Osteoblast (primary cell): ENCODE measurements at regions not wholly inside any gene's neighbourhood (a gene's known extent, or its start where the extent isn't known, plus 50 kb on each side); places are given as distances from the start of the nearest gene placed in this dataset.

Source experiments
- DNase-seq: peaks from one replicate; pipeline ENCODE4 v3.0.0; 2011; ENCODE audit warnings: low spot score, mixed read lengths; ENCODE audit not compliant: insufficient read length; ENCODE audit errors: missing footprints
- H2AFZ ChIP-seq: 2 replicates; pipeline ENCODE4 v1.6.0; 2011; ENCODE audit warnings: mild to moderate bottlenecking, low read length
- H3K27ac ChIP-seq: 2 replicates; pipeline ENCODE4 v1.5.1; 2011; ENCODE audit warnings: mild to moderate bottlenecking, low read depth, low read length, moderate library complexity
- H3K27me3 ChIP-seq: 2 replicates; pipeline ENCODE4 v1.6.0; 2012; ENCODE audit warnings: mild to moderate bottlenecking, control low read depth, inconsistent platforms, low read length, moderate library complexity; ENCODE audit not compliant: insufficient read depth
- H3K36me3 ChIP-seq: 2 replicates; pipeline ENCODE4 v1.5.1; 2011; ENCODE audit warnings: mild to moderate bottlenecking, low read length, control low read depth, moderate library complexity; ENCODE audit not compliant: insufficient read depth
- H3K4me1 ChIP-seq: 2 replicates; pipeline ENCODE4 v1.5.1; 2011; ENCODE audit warnings: mild to moderate bottlenecking, low read length, control low read depth, moderate library complexity; ENCODE audit not compliant: insufficient read depth
- H3K4me2 ChIP-seq: 2 replicates; pipeline ENCODE4 v1.6.0; 2011; ENCODE audit warnings: mild to moderate bottlenecking, low read length; ENCODE audit not compliant: insufficient read depth
- H3K4me3 ChIP-seq: fragments of 200-600 bp; sonication (generic); 3 replicates; pipeline ENCODE4 v1.5.1; 2012; ENCODE audit warnings: mild to moderate bottlenecking, low read length, inconsistent platforms; ENCODE audit not compliant: insufficient read depth
- H3K79me2 ChIP-seq: 2 replicates; pipeline ENCODE4 v1.6.0; 2012; ENCODE audit warnings: mild to moderate bottlenecking, low read length, control low read depth, inconsistent platforms; ENCODE audit not compliant: insufficient read depth
- H3K9me3 ChIP-seq: 2 replicates; pipeline ENCODE4 v1.5.1; 2011; ENCODE audit warnings: low read depth, low read length, control low read depth
- H4K20me1 ChIP-seq: 2 replicates; pipeline ENCODE4 v1.6.0; 2012; ENCODE audit warnings: mild to moderate bottlenecking, low read length, control low read depth; ENCODE audit not compliant: insufficient read depth
- CTCF ChIP-seq: IDR thresholded peaks from 2 replicates; pipeline ENCODE4 v1.5.1; 2011; ENCODE audit warnings: mild to moderate bottlenecking, low read depth, low read length, moderate library complexity; ENCODE audit errors: extremely low read depth

- no peak for DNase-seq
- TF ChIP-seq CTCF = no peak
- no peaks in the 10 kb centered on the region for H3K79me2 ChIP-seq
Observed at GRCh38 chr21:35969281-35969680, 91.0 kb downstream of the SETD4 start.

GRCh38 chr21:35968564-35968963 lies 91.8 kb downstream of the SETD4 start:
- Histone ChIP-seq H3K4me3 (no peak overlapping the region), H3K27me3 (peaks cover 17% of the 10 kb centered on the region), H3K4me1 (no peaks in the 10 kb centered on the region), H2AFZ (no peak overlapping the region), H3K79me2 (no peaks in the 10 kb centered on the region), H3K4me2 (no peak overlapping the region), H4K20me1 (no peaks in the 10 kb centered on the region), H3K27ac (no peak overlapping the region), H3K36me3 (no peaks in the 10 kb centered on the region), H3K9me3 (no peaks in the 10 kb centered on the region)
- TF ChIP-seq CTCF = no peak
- no peak for DNase-seq

More at GRCh38 chr21:35969281-35969680, 91.0 kb downstream of the SETD4 start:
- Histone ChIP-seq H3K4me1 (no peaks in the 10 kb centered on the region), H3K4me3 (no peak overlapping the region), H2AFZ (no peak overlapping the region), H3K9me3 (no peaks in the 10 kb centered on the region), H3K27me3 (peaks cover 16% of the 10 kb centered on the region), H3K4me2 (no peak overlapping the region), H3K27ac (no peak overlapping the region), H4K20me1 (no peaks in the 10 kb centered on the region), H3K36me3 (no peaks in the 10 kb centered on the region)

GRCh38 chr21:35965699-35966098 lies 94.6 kb downstream of the SETD4 start:
- Histone ChIP-seq H3K27me3 (peaks cover 21% of the 10 kb centered on the region), H3K36me3 (no peaks in the 10 kb centered on the region), H3K4me2 (no peak overlapping the region), H3K9me3 (no peaks in the 10 kb centered on the region), H3K4me3 (no peak overlapping the region), H3K4me1 (no peaks in the 10 kb centered on the region), H3K27ac (no peak overlapping the region), H4K20me1 (no peaks in the 10 kb centered on the region), H3K79me2 (no peaks in the 10 kb centered on the region), H2AFZ (no peak overlapping the region)
- TF ChIP-seq CTCF = no peak
- DNase-seq = no peak

- no peak for TF ChIP-seq CTCF
- H4K20me1 ChIP-seq = no peaks in the 10 kb centered on the region
Observed at GRCh38 chr21:35963920-35964451, 96.3 kb downstream of the SETD4 start.

More at GRCh38 chr21:35963920-35964451, 96.3 kb downstream of the SETD4 start:
- H3K36me3 ChIP-seq = no peaks in the 10 kb centered on the region
- DNase-seq = no peak
- no peaks in the 10 kb centered on the region for H3K4me1 ChIP-seq
- H3K4me3 ChIP-seq = no peak overlapping the region
- H2AFZ ChIP-seq = no peak overlapping the region
- H3K27ac ChIP-seq = no peak overlapping the region
- no peaks in the 10 kb centered on the region for H3K79me2 ChIP-seq
- H3K27me3 ChIP-seq = peaks cover 22% of the 10 kb centered on the region
- no peak overlapping the region for H3K4me2 ChIP-seq
- no peaks in the 10 kb centered on the region for H3K9me3 ChIP-seq
